BLaER1 treated with 17β-estradiol and CSF1 and Interleukin-3, amounts not matched to agents 10 nM and 100 nM (cell line): ENCODE measurements at regions not wholly inside any gene's neighbourhood (a gene's known extent, or its start where the extent isn't known, plus 50 kb on each side); places are given as distances from the start of the nearest gene placed in this dataset.
"Not testable (repeated sequence)": the region's sequence is repeated elsewhere in the genome, so short reads cannot be mapped to it uniquely, and the experiment has no call there.

Experiments used
- H3K27ac ChIP-seq, 11 experiments: shearing (Covaris generic); formaldehyde crosslinking; 2 replicates each; pipeline ENCODE4 v1.8.1; 2022
- H3K27me3 ChIP-seq, 11 experiments: shearing (Covaris generic); formaldehyde crosslinking; 2 replicates each; pipeline ENCODE4 v1.8.1; 2022
- H3K36me3 ChIP-seq, 11 experiments: shearing (Covaris generic); formaldehyde crosslinking; 2 replicates each; pipeline ENCODE4 v1.8.1; 2022
- H3K4me1 ChIP-seq, 10 experiments: shearing (Covaris generic); formaldehyde crosslinking; 2 replicates each; pipeline ENCODE4 v1.8.1; 2022
- H3K4me2 ChIP-seq, 11 experiments: shearing (Covaris generic); formaldehyde crosslinking; 2 replicates each; pipeline ENCODE4 v1.8.1; 2022
- H3K4me3 ChIP-seq, 10 experiments: shearing (Covaris generic); formaldehyde crosslinking; 2 replicates each; pipeline ENCODE4 v1.8.1; 2022
- H3K9ac ChIP-seq, 11 experiments: shearing (Covaris generic); formaldehyde crosslinking; 2 replicates each; pipeline ENCODE4 v1.8.1; 2022
- H3K9me3 ChIP-seq, 11 experiments: shearing (Covaris generic); formaldehyde crosslinking; replicated peaks in 1 of 11; 2 replicates each; pipeline ENCODE4 v1.8.1; 2022
- H4K20me1 ChIP-seq, 11 experiments: shearing (Covaris generic); formaldehyde crosslinking; 2 replicates each; pipeline ENCODE4 v1.8.1; 2022
- Cebpa-rat ChIP-seq, 11 experiments: shearing (Covaris generic); IDR thresholded peaks; 2 replicates each; pipeline ENCODE4 v1.8.1; 2022

- no peaks in the 10 kb centered on the region for H3K36me3 ChIP-seq
- H3K4me3 ChIP-seq, result no peak overlapping the region
- H3K9me3 ChIP-seq, result peaks cover 0 to 11% (median 0%) of the 10 kb centered on the region in 11 experiments; a peak in 2 of 22 replicates
- H3K27me3 ChIP-seq, result no peaks in the 10 kb centered on the region
- H3K4me2 ChIP-seq, result no peak overlapping the region
- no peaks in the 10 kb centered on the region for H4K20me1 ChIP-seq
- no peak overlapping the region for H3K9ac ChIP-seq
- no peak overlapping the region for H3K27ac ChIP-seq
- no peak for TF ChIP-seq Cebpa-rat (IDR thresholded peaks at IDR 0.05)
- no peaks in the 10 kb centered on the region for H3K4me1 ChIP-seq
These were observed 306.9 kb upstream of the PPARGC1A start for GRCh38 chr4:24196785-24197184.

DNA sequence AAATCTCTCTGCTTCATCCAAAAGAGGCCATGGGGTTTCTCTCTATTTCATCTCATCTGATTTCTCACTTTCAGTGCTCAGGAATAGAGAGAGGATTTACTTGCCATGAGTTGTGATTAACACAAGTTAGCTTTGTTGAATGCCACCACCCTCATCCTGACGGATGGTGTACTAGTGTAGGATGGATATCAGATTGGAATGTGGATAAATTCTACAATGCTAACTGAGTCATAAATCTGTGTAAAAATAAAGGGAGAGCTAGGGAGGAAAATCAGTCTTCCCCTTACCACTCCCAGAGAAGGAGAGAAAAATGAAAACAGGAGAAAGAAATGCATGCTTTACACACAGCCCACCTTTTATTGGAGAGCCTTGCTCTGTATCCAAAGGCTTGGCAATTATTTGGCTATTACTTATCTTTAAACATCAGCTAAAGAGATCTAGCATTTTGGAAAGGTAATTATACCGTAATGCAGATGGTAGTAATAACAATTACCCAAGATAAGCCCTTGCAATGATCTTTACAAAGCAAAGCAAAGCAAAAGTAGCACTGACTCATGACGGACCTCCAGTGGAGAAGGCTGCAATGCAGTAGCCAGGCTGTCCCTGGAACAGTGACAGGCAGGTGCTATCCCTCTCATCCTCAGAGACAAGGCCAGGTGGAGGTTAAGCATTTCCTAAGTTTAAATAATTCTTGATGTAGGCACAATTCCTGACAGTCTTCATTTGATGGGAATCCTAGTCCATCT lies 306.3 kb upstream of the PPARGC1A start:
- TF ChIP-seq Cebpa-rat (IDR thresholded peaks at IDR 0.05), result no peak
- H3K27ac ChIP-seq, result no peak overlapping the region
- no peaks in the 10 kb centered on the region for H4K20me1 ChIP-seq
- H3K9me3 ChIP-seq, result peaks cover 0 to 11% (median 0%) of the 10 kb centered on the region in 11 experiments; a peak in 2 of 22 replicates
- H3K4me2 ChIP-seq, result no peak overlapping the region
- H3K27me3 ChIP-seq, result no peaks in the 10 kb centered on the region
- no peak overlapping the region for H3K9ac ChIP-seq
- H3K4me1 ChIP-seq, result no peaks in the 10 kb centered on the region
- H3K4me3 ChIP-seq, result no peak overlapping the region
- no peaks in the 10 kb centered on the region for H3K36me3 ChIP-seq

GRCh38 chr4:24192018-24192641 lies 302.3 kb upstream of the PPARGC1A start:
- Histone ChIP-seq H3K4me3 (no peak overlapping the region), H3K4me2 (no peak overlapping the region), H3K27ac (no peak overlapping the region), H3K9ac (no peak overlapping the region), H3K9me3 (peaks cover 0 to 1% (median 0%) of the 10 kb centered on the region in 11 experiments; a peak in 1 of 22 replicates), H3K27me3 (no peaks in the 10 kb centered on the region), H4K20me1 (no peaks in the 10 kb centered on the region), H3K4me1 (no peaks in the 10 kb centered on the region), H3K36me3 (no peaks in the 10 kb centered on the region)
- TF ChIP-seq Cebpa-rat (IDR thresholded peaks at IDR 0.05), result no peak

- no peaks in the 10 kb centered on the region for H3K9me3 ChIP-seq
- H3K4me1 ChIP-seq, result no peaks in the 10 kb centered on the region
- H3K36me3 ChIP-seq, result no peaks in the 10 kb centered on the region
- no peak overlapping the region for H3K4me3 ChIP-seq
- H3K27me3 ChIP-seq, result no peaks in the 10 kb centered on the region
- TF ChIP-seq Cebpa-rat (IDR thresholded peaks at IDR 0.05), result no peak
- no peak overlapping the region for H3K27ac ChIP-seq
- no peak overlapping the region for H3K9ac ChIP-seq
- no peak overlapping the region for H3K4me2 ChIP-seq
- H4K20me1 ChIP-seq, result no peaks in the 10 kb centered on the region
These were observed 301.2 kb upstream of the PPARGC1A start for GRCh38 chr4:24190761-24191695.

GRCh38 chr4:24188459-24188858 lies 298.6 kb upstream of the PPARGC1A start:
- Histone ChIP-seq H3K9me3 (no peaks in the 10 kb centered on the region), H3K4me2 (no peak overlapping the region), H3K27me3 (no peaks in the 10 kb centered on the region), H3K9ac (no peak overlapping the region), H3K4me1 (no peaks in the 10 kb centered on the region), H3K27ac (no peak overlapping the region), H3K36me3 (no peaks in the 10 kb centered on the region), H4K20me1 (no peaks in the 10 kb centered on the region), H3K4me3 (no peak overlapping the region)
- TF ChIP-seq Cebpa-rat (IDR thresholded peaks at IDR 0.05), result no peak

DNA sequence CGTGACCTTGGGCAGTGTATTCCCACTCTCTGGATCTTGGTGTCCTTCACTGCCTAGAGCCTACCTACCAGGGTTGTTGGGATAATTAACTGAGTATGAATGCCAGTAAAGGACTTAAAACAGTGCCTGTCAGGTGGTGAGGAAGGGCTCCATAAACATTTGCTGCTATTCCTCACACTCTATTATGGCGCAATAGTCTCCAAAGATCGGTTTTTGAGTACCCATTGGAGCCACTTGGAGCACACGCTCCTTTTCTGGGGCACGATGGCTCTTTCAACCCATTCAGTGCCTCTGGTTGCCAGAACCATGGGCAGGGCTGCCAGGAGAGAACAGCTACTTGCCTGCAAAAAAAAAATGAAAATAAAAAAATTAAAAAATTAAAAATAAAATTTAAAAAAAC lies 296.6 kb upstream of the PPARGC1A start:
- H3K9me3 ChIP-seq, result no peaks in the 10 kb centered on the region
- H3K4me3 ChIP-seq, result no peak overlapping the region
- H3K27ac ChIP-seq, result no peak overlapping the region
- no peak overlapping the region for H3K9ac ChIP-seq
- no peaks in the 10 kb centered on the region for H3K36me3 ChIP-seq
- TF ChIP-seq Cebpa-rat (IDR thresholded peaks at IDR 0.05), result peak in 5 of 11 experiments; percentile 8 to 53 (median 22); a peak in 1 of 22 replicates
- no peaks in the 10 kb centered on the region for H4K20me1 ChIP-seq
- no peaks in the 10 kb centered on the region for H3K27me3 ChIP-seq
- no peak overlapping the region for H3K4me2 ChIP-seq
- H3K4me1 ChIP-seq, result no peaks in the 10 kb centered on the region

DNA sequence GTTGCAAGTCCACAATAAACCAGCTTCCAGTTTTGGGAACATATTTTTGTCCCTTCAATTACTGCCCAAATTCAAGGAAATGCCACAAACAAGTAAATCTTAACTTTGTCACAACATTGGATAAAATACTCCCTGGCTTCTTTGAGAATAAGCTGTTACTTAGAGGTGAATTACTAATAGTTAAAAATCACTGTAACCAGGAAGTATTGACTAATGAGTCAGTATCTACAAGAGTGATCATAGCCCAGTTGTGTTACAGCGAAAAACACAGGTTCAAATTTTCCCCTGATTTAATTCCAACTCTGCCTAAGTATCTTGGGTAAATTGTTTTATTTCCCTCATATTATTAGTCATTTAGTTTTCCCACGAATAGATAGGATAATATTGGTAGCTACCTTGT lies 291.2 kb upstream of the PPARGC1A start:
- no peaks in the 10 kb centered on the region for H3K36me3 ChIP-seq
- no peak overlapping the region for H3K9ac ChIP-seq
- no peaks in the 10 kb centered on the region for H3K27me3 ChIP-seq
- H3K4me1 ChIP-seq, result peaks cover 0 to 4% (median 0%) of the 10 kb centered on the region in 10 experiments; a peak in 2 of 20 replicates
- no peak overlapping the region for H3K27ac ChIP-seq
- H3K4me2 ChIP-seq, result no peak overlapping the region
- no peaks in the 10 kb centered on the region for H4K20me1 ChIP-seq
- no peaks in the 10 kb centered on the region for H3K9me3 ChIP-seq
- H3K4me3 ChIP-seq, result no peak overlapping the region
- no peak for TF ChIP-seq Cebpa-rat (IDR thresholded peaks at IDR 0.05)

DNA sequence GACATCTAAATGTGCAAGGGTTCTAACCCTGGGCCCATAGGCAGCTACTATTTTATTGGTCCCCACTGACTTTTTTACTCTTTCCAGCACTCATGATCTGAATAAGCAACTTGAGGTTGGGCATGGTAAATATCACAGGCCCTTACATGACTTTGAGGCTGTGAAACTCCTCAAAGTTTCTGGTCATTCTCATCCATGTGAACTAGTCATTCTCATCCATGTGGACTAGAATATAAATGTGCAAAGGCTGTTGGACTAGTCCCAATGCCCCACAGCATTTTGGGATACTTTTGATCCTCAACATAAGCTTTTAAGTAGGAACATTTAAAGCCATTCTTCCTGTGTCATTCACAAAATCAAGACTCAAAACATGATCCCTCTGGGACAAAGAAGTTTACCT lies 290.7 kb upstream of the PPARGC1A start:
- no peak for TF ChIP-seq Cebpa-rat (IDR thresholded peaks at IDR 0.05)
- H3K36me3 ChIP-seq, result no peaks in the 10 kb centered on the region
- no peaks in the 10 kb centered on the region for H3K27me3 ChIP-seq
- H3K27ac ChIP-seq, result no peak overlapping the region
- no peaks in the 10 kb centered on the region for H3K9me3 ChIP-seq
- peaks cover 0 to 4% (median 0%) of the 10 kb centered on the region in 10 experiments; a peak in 2 of 20 replicates for H3K4me1 ChIP-seq
- H3K4me2 ChIP-seq, result no peak overlapping the region
- H3K4me3 ChIP-seq, result no peak overlapping the region
- no peaks in the 10 kb centered on the region for H4K20me1 ChIP-seq
- no peak overlapping the region for H3K9ac ChIP-seq

DNA sequence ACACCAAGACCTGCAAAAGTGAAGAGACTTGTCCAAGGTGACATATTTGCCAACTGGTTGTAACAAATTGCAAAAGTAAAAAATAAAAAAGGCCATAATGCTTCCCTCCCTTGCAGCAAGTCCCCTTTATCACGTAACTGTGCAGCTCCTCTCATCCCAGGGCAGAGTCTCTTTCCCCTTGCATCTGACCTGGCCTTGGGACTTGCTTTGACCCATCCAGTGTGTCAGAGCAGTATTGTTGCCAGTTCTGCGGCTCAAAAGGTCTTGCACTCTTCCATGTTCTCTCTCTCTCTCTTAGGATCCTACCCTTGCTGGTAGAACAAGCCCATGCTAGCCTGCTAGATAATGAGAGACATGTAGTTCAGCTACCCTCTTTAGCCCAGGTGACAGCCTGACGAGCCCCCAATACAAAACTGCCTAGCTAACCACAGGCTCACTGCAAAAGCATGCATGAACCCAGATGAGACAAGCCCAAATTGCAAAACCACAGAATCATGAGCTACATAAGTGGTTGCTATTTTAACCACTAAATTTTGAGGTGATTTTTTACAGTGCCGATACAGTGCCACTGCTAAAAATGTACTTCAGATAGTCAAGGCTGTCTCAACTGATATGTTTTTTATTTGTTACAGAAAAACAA lies 289.5 kb upstream of the PPARGC1A start:
- Histone ChIP-seq H3K4me1 (peaks cover 0 to 4% (median 0%) of the 10 kb centered on the region in 10 experiments; a peak in 2 of 20 replicates), H3K36me3 (no peaks in the 10 kb centered on the region), H3K9ac (no peak overlapping the region), H3K4me2 (0 out of 22 replicates have a peak overlapping the region, but pooled peaks of 1 of the 11 experiments have one; percentile 1), H3K9me3 (no peaks in the 10 kb centered on the region), H3K4me3 (no peak overlapping the region), H3K27me3 (no peaks in the 10 kb centered on the region), H4K20me1 (no peaks in the 10 kb centered on the region), H3K27ac (no peak overlapping the region)
- no peak for TF ChIP-seq Cebpa-rat (IDR thresholded peaks at IDR 0.05)

DNA sequence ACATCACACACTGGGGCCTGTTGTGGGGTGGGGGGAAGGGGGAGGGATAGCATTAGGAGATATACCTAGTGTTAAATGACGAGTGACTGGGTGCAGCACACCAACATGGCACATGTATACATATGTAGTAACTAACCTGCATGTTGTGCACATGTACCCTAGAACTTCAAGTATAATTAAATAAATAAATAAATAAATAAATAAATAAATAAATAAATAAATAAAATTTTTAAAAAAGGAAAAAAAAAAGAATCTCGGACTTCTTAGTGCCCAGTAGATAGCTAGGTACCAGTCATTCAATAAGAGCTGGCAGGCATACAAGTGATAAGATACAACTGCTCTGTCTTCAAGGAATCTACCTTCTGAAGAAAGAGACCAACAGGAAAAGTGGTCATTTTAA lies 287.6 kb upstream of the PPARGC1A start:
- H3K4me3 ChIP-seq, H3K27me3 ChIP-seq: not testable (repeated sequence)

More for the DNA sequence above, 287.6 kb upstream of the PPARGC1A start:
- not testable (repeated sequence) for H3K4me1 ChIP-seq, H3K9ac ChIP-seq, H3K27ac ChIP-seq, H3K4me2 ChIP-seq, H3K36me3 ChIP-seq, H3K9me3 ChIP-seq, H4K20me1 ChIP-seq
